ENCODE measurements at regions not wholly inside any gene's neighbourhood (a gene's known extent, or its start where the extent isn't known, plus 50 kb on each side); places are given as distances from the start of the nearest gene placed in this dataset.

GRCh38 chr14:48914382-48914781 lies 671.8 kb downstream of the RPS29 start:
- Mint-ChIP-seq H3K9me3 (peaks cover 30% of the 10 kb centered on the region), H3K4me1 (peaks cover 14% of the 10 kb centered on the region), H3K27me3 (ENCODE audit: low read depth) (no peaks in the 10 kb centered on the region), H3K27ac (no peak overlapping the region), H3K4me3 (no peak overlapping the region), H3K36me3 (peaks cover 12% of the 10 kb centered on the region)
- TF ChIP-seq, protein P1, sequence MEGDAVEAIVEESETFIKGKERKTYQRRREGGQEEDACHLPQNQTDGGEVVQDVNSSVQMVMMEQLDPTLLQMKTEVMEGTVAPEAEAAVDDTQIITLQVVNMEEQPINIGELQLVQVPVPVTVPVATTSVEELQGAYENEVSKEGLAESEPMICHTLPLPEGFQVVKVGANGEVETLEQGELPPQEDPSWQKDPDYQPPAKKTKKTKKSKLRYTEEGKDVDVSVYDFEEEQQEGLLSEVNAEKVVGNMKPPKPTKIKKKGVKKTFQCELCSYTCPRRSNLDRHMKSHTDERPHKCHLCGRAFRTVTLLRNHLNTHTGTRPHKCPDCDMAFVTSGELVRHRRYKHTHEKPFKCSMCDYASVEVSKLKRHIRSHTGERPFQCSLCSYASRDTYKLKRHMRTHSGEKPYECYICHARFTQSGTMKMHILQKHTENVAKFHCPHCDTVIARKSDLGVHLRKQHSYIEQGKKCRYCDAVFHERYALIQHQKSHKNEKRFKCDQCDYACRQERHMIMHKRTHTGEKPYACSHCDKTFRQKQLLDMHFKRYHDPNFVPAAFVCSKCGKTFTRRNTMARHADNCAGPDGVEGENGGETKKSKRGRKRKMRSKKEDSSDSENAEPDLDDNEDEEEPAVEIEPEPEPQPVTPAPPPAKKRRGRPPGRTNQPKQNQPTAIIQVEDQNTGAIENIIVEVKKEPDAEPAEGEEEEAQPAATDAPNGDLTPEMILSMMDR (IDR thresholded peaks at IDR 0.05; ENCODE audit: unreplicated experiment) = no peak
- DNase-seq (ENCODE audit: low spot score in 2 of 2, unreplicated experiment in 2 of 2) = no peak

DNA sequence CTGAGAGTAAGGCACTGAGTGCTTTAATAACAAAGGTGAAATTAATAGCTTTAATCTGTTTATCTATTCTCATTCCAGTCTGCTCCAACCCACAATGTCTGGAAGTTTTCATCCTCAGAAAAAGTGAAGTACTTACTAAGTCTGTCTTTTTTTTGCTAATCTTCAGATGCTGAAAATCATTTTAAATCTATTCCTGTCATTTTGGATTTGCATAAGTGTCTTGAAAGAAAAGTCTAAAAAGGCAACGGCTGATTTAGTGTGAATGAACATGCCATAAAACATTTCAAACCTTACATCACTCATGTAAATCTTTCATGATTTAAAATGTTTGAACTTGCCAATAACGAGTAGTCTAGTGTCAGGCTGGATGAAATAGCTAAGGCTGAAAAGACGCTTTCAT lies 685.6 kb downstream of the RPS29 start:
- H3K4me3 Mint-ChIP-seq = no peak overlapping the region

GRCh38 chr14:48890333-48890732 lies 695.8 kb downstream of the RPS29 start:
- Mint-ChIP-seq H3K27me3 (ENCODE audit: low read depth) (no peaks in the 10 kb centered on the region), H3K27ac (no peak overlapping the region), H3K4me1 (peaks cover 6% of the 10 kb centered on the region), H3K36me3 (no peaks in the 10 kb centered on the region), H3K4me3 (no peak overlapping the region), H3K9me3 (no peaks in the 10 kb centered on the region)
- TF ChIP-seq, protein P1 (IDR thresholded peaks at IDR 0.05; ENCODE audit: unreplicated experiment) = no peak
- DNase-seq (ENCODE audit: low spot score in 2 of 2, unreplicated experiment in 2 of 2) = no peak

More for the DNA sequence above, 685.6 kb downstream of the RPS29 start:
- H3K9me3 Mint-ChIP-seq = no peaks in the 10 kb centered on the region
- peaks cover 11% of the 10 kb centered on the region for H3K4me1 Mint-ChIP-seq
- DNase-seq (ENCODE audit: low spot score in 2 of 2, unreplicated experiment in 2 of 2) = no peak
- TF ChIP-seq, protein P1 (IDR thresholded peaks at IDR 0.05; ENCODE audit: unreplicated experiment) = no peak
- no peak overlapping the region for H3K27ac Mint-ChIP-seq
- no peaks in the 10 kb centered on the region for H3K27me3 Mint-ChIP-seq (ENCODE audit: low read depth)
- no peaks in the 10 kb centered on the region for H3K36me3 Mint-ChIP-seq

DNA sequence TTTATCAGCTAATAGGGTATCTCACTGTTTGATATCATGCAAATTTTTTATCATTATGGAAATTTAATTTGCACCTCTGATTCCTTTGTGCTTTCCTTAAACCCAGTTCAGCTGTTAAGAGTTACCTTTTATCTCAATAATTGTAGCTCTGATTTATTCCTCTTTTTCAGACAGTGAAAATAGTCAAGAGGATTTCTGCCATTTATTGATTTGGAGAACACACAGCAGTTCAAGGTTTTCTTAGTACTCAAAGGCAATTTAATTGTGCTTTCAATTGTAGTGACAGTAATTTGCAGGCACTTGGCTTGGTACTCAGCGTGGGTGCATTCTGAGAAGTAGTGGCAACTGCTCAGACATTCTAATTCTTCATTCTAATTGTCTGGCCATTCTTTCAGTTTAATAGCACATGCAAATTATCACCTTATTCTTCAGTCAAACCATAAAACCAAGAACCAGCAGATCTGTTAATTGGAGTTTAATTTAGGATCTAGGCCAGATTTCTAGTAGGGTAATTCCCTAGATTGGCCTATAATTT lies 709.3 kb downstream of the RPS29 start:
- H3K4me1 Mint-ChIP-seq = no peaks in the 10 kb centered on the region
- no peaks in the 10 kb centered on the region for H3K36me3 Mint-ChIP-seq
- no peak for DNase-seq (ENCODE audit: low spot score in 2 of 2, unreplicated experiment in 2 of 2)
- TF ChIP-seq, protein P1 (IDR thresholded peaks at IDR 0.05; ENCODE audit: unreplicated experiment) = no peak
- no peak overlapping the region for H3K27ac Mint-ChIP-seq
- H3K4me3 Mint-ChIP-seq = no peak overlapping the region
- H3K27me3 Mint-ChIP-seq (ENCODE audit: low read depth) = no peaks in the 10 kb centered on the region
- peaks cover 9% of the 10 kb centered on the region for H3K9me3 Mint-ChIP-seq

DNA sequence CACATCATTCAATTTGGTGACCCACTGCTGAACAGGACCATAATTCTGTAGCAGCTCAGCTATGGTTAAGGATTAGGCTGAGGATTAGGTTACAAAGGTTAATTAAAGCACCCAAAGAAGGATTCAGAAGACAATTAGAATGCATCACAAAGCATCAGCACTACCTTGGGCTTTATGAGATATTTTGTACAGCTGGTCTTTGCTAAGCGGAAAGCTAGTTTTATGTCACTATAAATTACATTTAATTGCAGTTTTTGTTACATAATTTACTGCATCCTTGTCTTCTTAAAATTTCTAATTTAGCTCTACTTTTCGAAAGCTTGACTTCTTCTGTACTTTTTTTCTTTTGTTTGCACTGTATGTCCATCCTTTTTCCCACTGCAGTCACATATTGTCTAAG lies 711.5 kb downstream of the RPS29 start:
- H3K27me3 Mint-ChIP-seq (ENCODE audit: low read depth) = no peaks in the 10 kb centered on the region
- H3K27ac Mint-ChIP-seq = no peak overlapping the region
- TF ChIP-seq, protein P1 (IDR thresholded peaks at IDR 0.05; ENCODE audit: unreplicated experiment) = no peak
- no peaks in the 10 kb centered on the region for H3K4me1 Mint-ChIP-seq
- DNase-seq (ENCODE audit: low spot score in 2 of 2, unreplicated experiment in 2 of 2) = no peak
- no peaks in the 10 kb centered on the region for H3K36me3 Mint-ChIP-seq
- H3K9me3 Mint-ChIP-seq = no peaks in the 10 kb centered on the region
- no peak overlapping the region for H3K4me3 Mint-ChIP-seq

DNA sequence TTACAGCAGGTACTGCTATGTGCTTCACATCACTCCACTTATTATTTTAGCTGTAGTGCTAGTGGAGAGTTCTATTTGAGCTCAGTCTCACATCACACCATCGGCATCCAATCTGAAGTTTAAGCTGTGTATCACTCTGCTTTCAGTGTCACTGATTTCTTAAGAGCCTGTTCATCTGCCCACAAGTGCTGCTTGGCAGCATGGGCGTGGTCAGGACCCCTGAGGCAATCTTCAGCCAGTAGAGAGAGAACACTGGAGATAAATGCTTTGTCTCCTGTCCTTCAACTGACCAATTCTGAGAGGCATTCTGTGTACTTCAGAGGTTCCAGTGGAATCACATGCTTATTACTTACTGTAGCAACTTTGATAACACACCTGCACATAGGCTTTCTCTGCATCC lies 728.8 kb downstream of the RPS29 start:
- TF ChIP-seq, protein P1 (IDR thresholded peaks at IDR 0.05; ENCODE audit: unreplicated experiment) = no peak
- no peak for DNase-seq (ENCODE audit: low spot score in 2 of 2, unreplicated experiment in 2 of 2)

More for the DNA sequence above, 728.8 kb downstream of the RPS29 start:
- H3K27me3 Mint-ChIP-seq (ENCODE audit: low read depth) = no peaks in the 10 kb centered on the region
- H3K9me3 Mint-ChIP-seq = peaks cover 2% of the 10 kb centered on the region
- no peak overlapping the region for H3K4me3 Mint-ChIP-seq
- H3K27ac Mint-ChIP-seq = no peak overlapping the region
- H3K4me1 Mint-ChIP-seq = peaks cover 2% of the 10 kb centered on the region
- H3K36me3 Mint-ChIP-seq = no peaks in the 10 kb centered on the region
